GM23338 (cell line): ENCODE measurements at regions not wholly inside any gene's neighbourhood (a gene's known extent, or its start where the extent isn't known, plus 50 kb on each side); places are given as distances from the start of the nearest gene placed in this dataset.

ENCODE experiments used
- ATAC-seq: fragments of 200-7000 bp; cut with Tn5 transposase; 3 replicates; pipeline ENCODE4 v1.9.1; 2020
- DNase-seq: peaks from one replicate; pipeline ENCODE4 v3.0.0-alpha.2; 2015; ENCODE audit warnings: low spot score
- H2AFZ ChIP-seq: fragments of 200-600 bp; sonication (generic); 2 replicates; pipeline ENCODE4 v1.8.0; 2016; ENCODE audit warnings: antibody characterized with exemption, mild to moderate bottlenecking, moderate library complexity
- H3F3A ChIP-seq: fragments of 200-600 bp; sonication (generic); replicated peaks from 2 replicates; pipeline ENCODE4 v1.8.0; 2017; ENCODE audit warnings: antibody characterized with exemption, mixed run types, low read depth
- H3K27ac ChIP-seq: fragments of 200-600 bp; sonication (generic); 2 replicates; pipeline ENCODE4 v1.6.1; 2016; ENCODE audit warnings: low read depth
- H3K27me3 ChIP-seq: fragments of 200-600 bp; sonication (generic); 2 replicates; pipeline ENCODE4 v1.8.0; 2016; ENCODE audit warnings: mild to moderate bottlenecking, mixed run types, moderate library complexity; ENCODE audit not compliant: insufficient read depth
- H3K36me3 ChIP-seq: fragments of 200-600 bp; sonication (generic); 2 replicates; pipeline ENCODE4 v1.8.0; 2016; ENCODE audit warnings: mild to moderate bottlenecking; ENCODE audit not compliant: insufficient read depth
- H3K4me1 ChIP-seq: fragments of 200-600 bp; sonication (generic); 2 replicates; pipeline ENCODE4 v1.8.0; 2016; ENCODE audit warnings: mild to moderate bottlenecking, moderate library complexity; ENCODE audit not compliant: insufficient read depth
- H3K4me2 ChIP-seq: fragments of 200-600 bp; sonication (generic); 2 replicates; pipeline ENCODE4 v1.7.1; 2017; ENCODE audit warnings: mixed run types
- H3K4me3 ChIP-seq: fragments of 200-600 bp; sonication (generic); 2 replicates; pipeline ENCODE4 v1.6.1; 2016; ENCODE audit warnings: mixed run types
- H3K79me2 ChIP-seq: fragments of 200-600 bp; sonication (generic); replicated peaks from 2 replicates; pipeline ENCODE4 v1.8.0; 2017; ENCODE audit warnings: mild to moderate bottlenecking; ENCODE audit not compliant: insufficient read depth
- H3K9me2 ChIP-seq: fragments of 200-600 bp; sonication (generic); 2 replicates; pipeline ENCODE4 v1.8.0; 2017; ENCODE audit not compliant: insufficient read depth
- H4K20me1 ChIP-seq: fragments of 200-600 bp; sonication (generic); replicated peaks from 2 replicates; pipeline ENCODE4 v1.8.0; 2017; ENCODE audit warnings: mild to moderate bottlenecking; ENCODE audit not compliant: insufficient read depth
- H3K27ac Mint-ChIP-seq: 2 replicates; pipeline ENCODE4 v1.8.0; 2020; ENCODE audit warnings: inconsistent platforms, mild to moderate bottlenecking, moderate library complexity, mixed read lengths
- H3K27me3 Mint-ChIP-seq: 3 replicates; pipeline ENCODE4 v1.8.0; 2022; ENCODE audit warnings: low read depth, mild to moderate bottlenecking, moderate library complexity, mixed read lengths, inconsistent platforms; ENCODE audit not compliant: insufficient read depth, poor library complexity
- H3K36me3 Mint-ChIP-seq: 3 replicates; pipeline ENCODE4 v1.8.0; 2021; ENCODE audit warnings: low read depth, mild to moderate bottlenecking, inconsistent platforms, moderate library complexity, mixed read lengths
- H3K4me1 Mint-ChIP-seq: 3 replicates; pipeline ENCODE4 v1.8.0; 2020; ENCODE audit warnings: mild to moderate bottlenecking, inconsistent platforms, mixed read lengths
- H3K4me3 Mint-ChIP-seq: 3 replicates; pipeline ENCODE4 v1.8.0; 2021; ENCODE audit warnings: moderate library complexity, mild to moderate bottlenecking, inconsistent platforms, mixed read lengths
- H3K9me3 Mint-ChIP-seq: 3 replicates; pipeline ENCODE4 v1.8.0; 2020; ENCODE audit warnings: moderate library complexity, mild to moderate bottlenecking, inconsistent platforms, mixed read lengths
- CREB1 ChIP-seq: fragments of 250-450 bp; sonication (Bioruptor Pico); IDR thresholded peaks from 2 replicates; pipeline ENCODE4 v1.5.0; 2020; ENCODE audit warnings: low read depth, mild to moderate bottlenecking, moderate library complexity
- EZH2 ChIP-seq: fragments of 200-600 bp; sonication (generic); IDR thresholded peaks from one replicate; pipeline ENCODE4 v1.8.0; 2017; ENCODE audit warnings: antibody characterized with exemption, mild to moderate bottlenecking, low read depth; ENCODE audit not compliant: unreplicated experiment
- EZH2phosphoT487 ChIP-seq: fragments of 200-600 bp; sonication (generic); IDR thresholded peaks from one replicate; pipeline ENCODE4 v1.8.1; 2018; ENCODE audit warnings: antibody characterized with exemption; ENCODE audit not compliant: unreplicated experiment
- STAT1 ChIP-seq: IDR thresholded peaks from one replicate; pipeline ENCODE4 v1.6.1; 2016; ENCODE audit warnings: antibody characterized with exemption; ENCODE audit not compliant: unreplicated experiment
- ZNF114 ChIP-seq: fragments of 250-450 bp; sonication (Bioruptor Pico); IDR thresholded peaks from 2 replicates; pipeline ENCODE4 v1.5.0; 2020; ENCODE audit warnings: mild to moderate bottlenecking, moderate library complexity
- TF ChIP-seq, protein P1 (sequence below), 2 experiments: fragments of 200-600 bp in 1 of 2; sonication (generic) in 1 of 2; conservative IDR thresholded peaks; 2 replicates each; pipeline versions ENCODE4 v1.5.1 to v1.6.1; 2016 to 2017; ENCODE audit warnings: antibody characterized with exemption in 2 of 2, low read depth in 2 of 2, mild to moderate bottlenecking in 2 of 2, moderate library complexity in 1 of 2
- TF ChIP-seq, protein P2 (sequence below): fragments of 250-450 bp; sonication (Bioruptor Pico); IDR thresholded peaks from 2 replicates; pipeline ENCODE4 v1.5.0; 2020; ENCODE audit warnings: mild to moderate bottlenecking, moderate library complexity
- TF ChIP-seq, protein P3 (sequence below): IDR thresholded peaks from 2 replicates; pipeline ENCODE4 v1.6.1; 2016; ENCODE audit warnings: antibody characterized with exemption

DNA sequence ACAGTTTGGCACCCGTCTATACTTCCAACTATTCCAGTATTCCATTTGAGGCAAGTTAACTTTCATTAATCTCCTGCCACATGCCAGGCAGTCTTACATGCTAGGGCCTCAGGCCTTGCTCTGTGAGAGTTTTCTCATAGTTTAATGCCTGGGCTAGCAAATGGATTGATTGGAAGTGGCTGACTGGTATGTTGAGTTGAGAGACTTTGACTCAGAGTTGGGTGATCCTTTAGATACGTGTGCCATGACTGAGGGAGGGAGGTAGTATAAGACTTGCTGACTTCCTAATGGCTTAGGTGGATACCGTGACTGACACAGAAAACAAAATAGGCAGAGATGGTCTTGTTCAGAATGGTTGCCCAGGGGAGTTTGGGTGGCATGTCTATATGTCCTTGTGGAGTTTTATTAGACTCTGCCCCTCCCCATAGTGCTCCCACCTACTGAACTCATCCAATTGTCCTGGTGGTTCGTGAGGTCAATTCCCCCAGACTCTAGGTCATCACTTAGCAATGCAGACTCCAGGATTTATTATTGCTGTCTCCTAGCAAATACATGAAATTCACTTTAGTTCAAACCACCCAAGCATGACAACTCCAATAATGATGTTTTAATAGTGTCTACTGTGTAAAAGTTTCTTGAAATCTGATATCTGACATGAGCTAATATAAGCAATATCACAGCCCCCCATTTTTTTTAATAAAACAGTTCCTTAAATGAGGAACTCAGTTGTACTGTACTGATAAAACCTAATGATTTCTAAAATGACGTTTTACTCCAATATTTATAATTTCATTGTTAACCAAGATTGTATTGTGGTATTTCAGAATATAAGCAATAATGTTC is 413.9 kb upstream of the MDFIC2 start:
- no peaks in the 10 kb centered on the region for H3K9me3 Mint-ChIP-seq
- peaks cover 4% of the 10 kb centered on the region; the same call in 1 of the 2 replicates for H3K9me2 ChIP-seq
- H3K4me3 Mint-ChIP-seq: no peak overlapping the region
- no peak overlapping the region for H3K4me3 ChIP-seq
- no peaks in the 10 kb centered on the region for H4K20me1 ChIP-seq
- H3K4me2 ChIP-seq: no peak overlapping the region
- H3K27ac ChIP-seq: no peak overlapping the region
- H3K27ac Mint-ChIP-seq: no peak overlapping the region
- no peak for ATAC-seq
- DNase-seq: no peak
- peaks cover 25% of the 10 kb centered on the region for H3K4me1 Mint-ChIP-seq
- H3K4me1 ChIP-seq: peaks cover 22% of the 10 kb centered on the region
- no peaks in the 10 kb centered on the region for H3K27me3 Mint-ChIP-seq
- H3K27me3 ChIP-seq: no peaks in the 10 kb centered on the region
- no peaks in the 10 kb centered on the region for H3K36me3 Mint-ChIP-seq
- no peaks in the 10 kb centered on the region for H3F3A ChIP-seq
- no peak for TF ChIP-seq ZNF114
- TF ChIP-seq, protein P1, sequence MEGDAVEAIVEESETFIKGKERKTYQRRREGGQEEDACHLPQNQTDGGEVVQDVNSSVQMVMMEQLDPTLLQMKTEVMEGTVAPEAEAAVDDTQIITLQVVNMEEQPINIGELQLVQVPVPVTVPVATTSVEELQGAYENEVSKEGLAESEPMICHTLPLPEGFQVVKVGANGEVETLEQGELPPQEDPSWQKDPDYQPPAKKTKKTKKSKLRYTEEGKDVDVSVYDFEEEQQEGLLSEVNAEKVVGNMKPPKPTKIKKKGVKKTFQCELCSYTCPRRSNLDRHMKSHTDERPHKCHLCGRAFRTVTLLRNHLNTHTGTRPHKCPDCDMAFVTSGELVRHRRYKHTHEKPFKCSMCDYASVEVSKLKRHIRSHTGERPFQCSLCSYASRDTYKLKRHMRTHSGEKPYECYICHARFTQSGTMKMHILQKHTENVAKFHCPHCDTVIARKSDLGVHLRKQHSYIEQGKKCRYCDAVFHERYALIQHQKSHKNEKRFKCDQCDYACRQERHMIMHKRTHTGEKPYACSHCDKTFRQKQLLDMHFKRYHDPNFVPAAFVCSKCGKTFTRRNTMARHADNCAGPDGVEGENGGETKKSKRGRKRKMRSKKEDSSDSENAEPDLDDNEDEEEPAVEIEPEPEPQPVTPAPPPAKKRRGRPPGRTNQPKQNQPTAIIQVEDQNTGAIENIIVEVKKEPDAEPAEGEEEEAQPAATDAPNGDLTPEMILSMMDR (conservative IDR thresholded peaks at IDR 0.05; ENCODE audit: low read depth in 2 of 2): no peak
- no peak for TF ChIP-seq CREB1 (CRISPR knock-in tag)
- H3K36me3 ChIP-seq: no peaks in the 10 kb centered on the region
- no peak overlapping the region for H2AFZ ChIP-seq
- no peaks in the 10 kb centered on the region for H3K79me2 ChIP-seq

DNA sequence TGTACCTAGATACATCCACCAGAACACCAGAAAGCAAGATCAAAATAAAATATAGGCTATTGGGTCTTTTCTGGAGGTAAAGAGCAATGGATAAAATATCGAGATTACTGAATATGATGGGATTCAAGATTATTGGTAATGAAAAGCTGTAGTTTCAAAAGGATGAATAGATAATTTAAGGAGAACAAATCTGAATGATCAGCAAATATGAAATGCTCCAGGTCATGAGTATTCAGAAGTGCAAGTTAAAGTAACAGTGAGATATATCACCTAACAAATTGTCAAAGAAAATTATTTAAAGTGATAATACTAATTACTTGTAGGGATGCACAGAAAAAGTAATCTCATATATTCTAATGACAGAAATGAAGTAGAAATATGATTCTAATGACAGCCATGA is 409.6 kb upstream of the MDFIC2 start:
- Histone ChIP-seq H2AFZ (no peak overlapping the region), H3K27me3 (no peaks in the 10 kb centered on the region), H3K27ac (no peak overlapping the region), H3K4me3 (no peak overlapping the region), H3K4me1 (peaks cover 10% of the 10 kb centered on the region), H4K20me1 (no peaks in the 10 kb centered on the region), H3K79me2 (no peaks in the 10 kb centered on the region), H3F3A (no peaks in the 10 kb centered on the region), H3K36me3 (no peaks in the 10 kb centered on the region), H3K4me2 (no peak overlapping the region), H3K9me2 (peaks cover 4% of the 10 kb centered on the region; the same call in 1 of the 2 replicates)
- peaks cover 5% of the 10 kb centered on the region for H3K4me1 Mint-ChIP-seq
- no peaks in the 10 kb centered on the region for H3K36me3 Mint-ChIP-seq
- H3K4me3 Mint-ChIP-seq: no peak overlapping the region
- ATAC-seq (no peak), DNase-seq (no peak)
- H3K27me3 Mint-ChIP-seq: no peaks in the 10 kb centered on the region
- no peak overlapping the region for H3K27ac Mint-ChIP-seq
- H3K9me3 Mint-ChIP-seq: no peaks in the 10 kb centered on the region
- TF ChIP-seq, protein P2, sequence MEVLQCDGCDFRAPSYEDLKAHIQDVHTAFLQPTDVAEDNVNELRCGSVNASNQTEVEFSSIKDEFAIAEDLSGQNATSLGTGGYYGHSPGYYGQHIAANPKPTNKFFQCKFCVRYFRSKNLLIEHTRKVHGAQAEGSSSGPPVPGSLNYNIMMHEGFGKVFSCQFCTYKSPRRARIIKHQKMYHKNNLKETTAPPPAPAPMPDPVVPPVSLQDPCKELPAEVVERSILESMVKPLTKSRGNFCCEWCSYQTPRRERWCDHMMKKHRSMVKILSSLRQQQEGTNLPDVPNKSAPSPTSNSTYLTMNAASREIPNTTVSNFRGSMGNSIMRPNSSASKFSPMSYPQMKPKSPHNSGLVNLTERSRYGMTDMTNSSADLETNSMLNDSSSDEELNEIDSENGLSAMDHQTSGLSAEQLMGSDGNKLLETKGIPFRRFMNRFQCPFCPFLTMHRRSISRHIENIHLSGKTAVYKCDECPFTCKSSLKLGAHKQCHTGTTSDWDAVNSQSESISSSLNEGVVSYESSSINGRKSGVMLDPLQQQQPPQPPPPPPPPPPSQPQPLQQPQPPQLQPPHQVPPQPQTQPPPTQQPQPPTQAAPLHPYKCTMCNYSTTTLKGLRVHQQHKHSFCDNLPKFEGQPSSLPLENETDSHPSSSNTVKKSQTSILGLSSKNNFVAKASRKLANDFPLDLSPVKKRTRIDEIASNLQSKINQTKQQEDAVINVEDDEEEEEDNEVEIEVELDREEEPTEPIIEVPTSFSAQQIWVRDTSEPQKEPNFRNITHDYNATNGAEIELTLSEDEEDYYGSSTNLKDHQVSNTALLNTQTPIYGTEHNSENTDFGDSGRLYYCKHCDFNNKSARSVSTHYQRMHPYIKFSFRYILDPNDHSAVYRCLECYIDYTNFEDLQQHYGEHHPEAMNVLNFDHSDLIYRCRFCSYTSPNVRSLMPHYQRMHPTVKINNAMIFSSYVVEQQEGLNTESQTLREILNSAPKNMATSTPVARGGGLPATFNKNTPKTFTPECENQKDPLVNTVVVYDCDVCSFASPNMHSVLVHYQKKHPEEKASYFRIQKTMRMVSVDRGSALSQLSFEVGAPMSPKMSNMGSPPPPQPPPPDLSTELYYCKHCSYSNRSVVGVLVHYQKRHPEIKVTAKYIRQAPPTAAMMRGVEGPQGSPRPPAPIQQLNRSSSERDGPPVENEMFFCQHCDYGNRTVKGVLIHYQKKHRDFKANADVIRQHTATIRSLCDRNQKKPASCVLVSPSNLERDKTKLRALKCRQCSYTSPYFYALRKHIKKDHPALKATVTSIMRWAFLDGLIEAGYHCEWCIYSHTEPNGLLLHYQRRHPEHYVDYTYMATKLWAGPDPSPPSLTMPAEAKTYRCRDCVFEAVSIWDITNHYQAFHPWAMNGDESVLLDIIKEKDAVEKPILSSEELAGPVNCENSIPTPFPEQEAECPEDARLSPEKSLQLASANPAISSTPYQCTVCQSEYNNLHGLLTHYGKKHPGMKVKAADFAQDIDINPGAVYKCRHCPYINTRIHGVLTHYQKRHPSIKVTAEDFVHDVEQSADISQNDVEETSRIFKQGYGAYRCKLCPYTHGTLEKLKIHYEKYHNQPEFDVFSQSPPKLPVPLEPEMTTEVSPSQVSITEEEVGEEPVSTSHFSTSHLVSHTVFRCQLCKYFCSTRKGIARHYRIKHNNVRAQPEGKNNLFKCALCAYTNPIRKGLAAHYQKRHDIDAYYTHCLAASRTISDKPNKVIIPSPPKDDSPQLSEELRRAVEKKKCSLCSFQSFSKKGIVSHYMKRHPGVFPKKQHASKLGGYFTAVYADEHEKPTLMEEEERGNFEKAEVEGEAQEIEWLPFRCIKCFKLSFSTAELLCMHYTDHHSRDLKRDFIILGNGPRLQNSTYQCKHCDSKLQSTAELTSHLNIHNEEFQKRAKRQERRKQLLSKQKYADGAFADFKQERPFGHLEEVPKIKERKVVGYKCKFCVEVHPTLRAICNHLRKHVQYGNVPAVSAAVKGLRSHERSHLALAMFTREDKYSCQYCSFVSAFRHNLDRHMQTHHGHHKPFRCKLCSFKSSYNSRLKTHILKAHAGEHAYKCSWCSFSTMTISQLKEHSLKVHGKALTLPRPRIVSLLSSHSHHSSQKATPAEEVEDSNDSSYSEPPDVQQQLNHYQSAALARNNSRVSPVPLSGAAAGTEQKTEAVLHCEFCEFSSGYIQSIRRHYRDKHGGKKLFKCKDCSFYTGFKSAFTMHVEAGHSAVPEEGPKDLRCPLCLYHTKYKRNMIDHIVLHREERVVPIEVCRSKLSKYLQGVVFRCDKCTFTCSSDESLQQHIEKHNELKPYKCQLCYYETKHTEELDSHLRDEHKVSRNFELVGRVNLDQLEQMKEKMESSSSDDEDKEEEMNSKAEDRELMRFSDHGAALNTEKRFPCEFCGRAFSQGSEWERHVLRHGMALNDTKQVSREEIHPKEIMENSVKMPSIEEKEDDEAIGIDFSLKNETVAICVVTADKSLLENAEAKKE (CRISPR knock-in tag): no peak
- TF ChIP-seq EZH2phosphoT487 (no peak), ZNF114 (no peak), STAT1 (no peak), CREB1 (CRISPR knock-in tag) (no peak), EZH2 (no peak)
- TF ChIP-seq, protein P3, sequence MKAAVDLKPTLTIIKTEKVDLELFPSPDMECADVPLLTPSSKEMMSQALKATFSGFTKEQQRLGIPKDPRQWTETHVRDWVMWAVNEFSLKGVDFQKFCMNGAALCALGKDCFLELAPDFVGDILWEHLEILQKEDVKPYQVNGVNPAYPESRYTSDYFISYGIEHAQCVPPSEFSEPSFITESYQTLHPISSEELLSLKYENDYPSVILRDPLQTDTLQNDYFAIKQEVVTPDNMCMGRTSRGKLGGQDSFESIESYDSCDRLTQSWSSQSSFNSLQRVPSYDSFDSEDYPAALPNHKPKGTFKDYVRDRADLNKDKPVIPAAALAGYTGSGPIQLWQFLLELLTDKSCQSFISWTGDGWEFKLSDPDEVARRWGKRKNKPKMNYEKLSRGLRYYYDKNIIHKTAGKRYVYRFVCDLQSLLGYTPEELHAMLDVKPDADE: no peak
